SH-SY5Y (cell line): ENCODE measurements at regions not wholly inside any gene's neighbourhood (a gene's known extent, or its start where the extent isn't known, plus 50 kb on each side); places are given as distances from the start of the nearest gene placed in this dataset.

ENCODE experiments used
- GATA2 ChIP-seq: IDR thresholded peaks from 2 replicates; pipeline ENCODE4 v1.6.1; 2011; ENCODE audit warnings: mild to moderate bottlenecking, low read depth, low read length
- GATA3 ChIP-seq: IDR thresholded peaks from 2 replicates; pipeline ENCODE4 v1.6.1; 2011; ENCODE audit warnings: low read depth, mild to moderate bottlenecking, low read length, moderate library complexity

DNA sequence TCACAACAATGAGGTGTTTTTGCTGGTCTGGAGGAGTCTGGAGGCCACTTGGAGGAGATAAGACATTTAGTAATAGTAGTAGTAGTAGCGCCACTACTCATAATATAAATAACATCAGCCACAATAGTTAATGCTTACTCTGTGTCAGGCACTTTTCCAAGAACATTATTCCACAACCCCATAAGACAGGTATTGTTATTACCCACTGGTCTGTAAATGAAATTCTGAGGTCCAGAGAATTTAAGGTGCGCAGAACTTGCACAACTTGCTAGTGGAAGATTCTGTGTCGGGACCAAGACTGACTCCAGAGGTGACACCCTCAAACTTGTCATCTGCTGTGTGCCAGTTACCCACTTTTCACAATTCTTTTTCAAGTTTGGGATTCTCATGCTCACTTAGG, 106.5 kb downstream of the MRM1 start:
- no peak for TF ChIP-seq GATA3
- TF ChIP-seq GATA2, result no peak
